GM13976 (cell line): ENCODE measurements at regions not wholly inside any gene's neighbourhood (a gene's known extent, or its start where the extent isn't known, plus 50 kb on each side); places are given as distances from the start of the nearest gene placed in this dataset.

Experiments used
- DNase-seq: peaks from one replicate; pipeline ENCODE4 v3.0.0; 2012; ENCODE audit warnings: low spot score
- in situ Hi-C: fragments of 300-500 bp; cut with MboI; formaldehyde crosslinking; loops from one replicate; pipeline ENCODE4 v1.12.0; 2022; ENCODE audit warnings: low sequenced_read_pairs, mixed read lengths, inconsistent platforms; ENCODE audit not compliant: unreplicated experiment
- TF ChIP-seq, protein P1 (sequence below): IDR thresholded peaks from 2 replicates; pipeline ENCODE4 v1.5.1; 2012; ENCODE audit warnings: borderline replicate concordance, mild to moderate bottlenecking; ENCODE audit not compliant: insufficient read depth; ENCODE audit errors: extremely low read depth, missing control alignments, control extremely low read depth

DNA sequence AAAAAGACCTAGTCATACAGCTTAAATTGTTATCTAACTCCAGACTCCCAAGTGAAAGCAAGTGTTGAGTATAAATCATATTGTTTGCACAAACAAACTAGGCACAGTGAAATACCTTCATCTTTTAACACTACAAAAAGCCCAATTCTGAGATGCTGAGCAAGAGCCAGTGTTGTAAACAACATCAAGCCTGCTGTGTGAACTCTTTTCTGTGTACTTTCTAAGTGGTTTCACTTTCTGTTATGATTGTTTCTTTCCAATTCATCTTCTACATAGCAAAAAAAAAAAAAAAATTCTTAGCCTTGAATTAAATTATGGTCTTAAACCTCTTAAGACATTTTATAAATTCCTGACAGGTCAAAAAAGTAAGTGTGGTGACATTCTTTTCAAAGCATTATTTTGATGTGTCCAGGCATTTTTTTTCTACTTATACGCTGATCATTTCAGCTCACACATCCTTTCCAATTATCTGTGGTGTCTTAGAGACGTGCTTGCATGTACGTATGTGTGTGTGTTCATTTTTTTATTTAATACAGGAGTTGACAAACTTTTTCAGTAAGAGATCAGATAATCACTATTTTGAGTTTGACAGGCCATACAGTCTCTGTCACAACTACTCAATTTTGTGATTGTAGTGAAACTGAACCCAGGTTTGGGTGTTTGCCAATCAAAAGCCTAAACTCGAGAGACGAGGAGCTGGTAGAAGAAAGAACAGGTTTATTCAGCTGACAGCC is 556.1 kb downstream of the CDH9 start:
- TF ChIP-seq, protein P1, sequence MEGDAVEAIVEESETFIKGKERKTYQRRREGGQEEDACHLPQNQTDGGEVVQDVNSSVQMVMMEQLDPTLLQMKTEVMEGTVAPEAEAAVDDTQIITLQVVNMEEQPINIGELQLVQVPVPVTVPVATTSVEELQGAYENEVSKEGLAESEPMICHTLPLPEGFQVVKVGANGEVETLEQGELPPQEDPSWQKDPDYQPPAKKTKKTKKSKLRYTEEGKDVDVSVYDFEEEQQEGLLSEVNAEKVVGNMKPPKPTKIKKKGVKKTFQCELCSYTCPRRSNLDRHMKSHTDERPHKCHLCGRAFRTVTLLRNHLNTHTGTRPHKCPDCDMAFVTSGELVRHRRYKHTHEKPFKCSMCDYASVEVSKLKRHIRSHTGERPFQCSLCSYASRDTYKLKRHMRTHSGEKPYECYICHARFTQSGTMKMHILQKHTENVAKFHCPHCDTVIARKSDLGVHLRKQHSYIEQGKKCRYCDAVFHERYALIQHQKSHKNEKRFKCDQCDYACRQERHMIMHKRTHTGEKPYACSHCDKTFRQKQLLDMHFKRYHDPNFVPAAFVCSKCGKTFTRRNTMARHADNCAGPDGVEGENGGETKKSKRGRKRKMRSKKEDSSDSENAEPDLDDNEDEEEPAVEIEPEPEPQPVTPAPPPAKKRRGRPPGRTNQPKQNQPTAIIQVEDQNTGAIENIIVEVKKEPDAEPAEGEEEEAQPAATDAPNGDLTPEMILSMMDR, result no peak
- DNase-seq, result no peak
- in situ Hi-C loops, result no loop called here

DNA sequence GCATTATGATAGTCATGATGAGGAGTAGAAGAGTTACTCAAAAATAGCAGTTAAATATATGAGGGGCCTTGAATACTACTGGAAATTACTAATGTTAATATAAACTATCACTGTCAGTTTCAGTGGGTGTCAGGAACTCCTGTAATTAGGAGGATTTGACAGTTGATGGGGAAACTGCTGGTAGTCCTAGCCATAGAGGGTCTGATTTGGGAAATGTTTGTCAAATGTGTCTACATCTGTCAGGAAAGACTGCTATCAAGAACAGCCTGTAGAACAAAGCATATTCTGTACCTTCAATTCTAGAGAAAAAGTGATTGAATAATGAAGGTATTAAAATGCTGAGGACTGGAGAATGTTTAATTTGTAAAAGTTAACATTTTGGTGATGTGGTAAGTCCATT is 567.9 kb downstream of the CDH9 start:
- DNase-seq, result no peak
- TF ChIP-seq, protein P1, result no peak
- in situ Hi-C loops, result no loop called here

DNA sequence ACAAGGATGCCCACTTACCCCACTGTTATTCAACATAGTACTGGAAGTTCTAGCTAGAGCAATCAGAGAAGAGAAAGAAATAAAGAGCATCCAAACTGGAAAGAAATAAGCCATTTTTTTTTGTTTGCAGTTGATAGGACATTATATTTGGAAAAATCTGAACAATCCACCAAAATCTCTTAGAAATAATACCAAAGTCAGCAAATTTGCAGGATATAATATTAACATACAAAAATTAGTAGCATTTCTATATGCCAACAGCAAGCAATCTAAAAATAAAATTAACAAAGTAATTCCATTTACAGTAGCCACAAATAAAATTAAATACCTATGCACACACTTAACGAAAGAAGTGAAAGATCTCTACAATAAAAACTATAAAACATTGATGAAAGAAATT is 599.3 kb downstream of the CDH9 start:
- TF ChIP-seq, protein P1, result no peak
- DNase-seq, result no peak
- in situ Hi-C loops, result no loop called here

DNA sequence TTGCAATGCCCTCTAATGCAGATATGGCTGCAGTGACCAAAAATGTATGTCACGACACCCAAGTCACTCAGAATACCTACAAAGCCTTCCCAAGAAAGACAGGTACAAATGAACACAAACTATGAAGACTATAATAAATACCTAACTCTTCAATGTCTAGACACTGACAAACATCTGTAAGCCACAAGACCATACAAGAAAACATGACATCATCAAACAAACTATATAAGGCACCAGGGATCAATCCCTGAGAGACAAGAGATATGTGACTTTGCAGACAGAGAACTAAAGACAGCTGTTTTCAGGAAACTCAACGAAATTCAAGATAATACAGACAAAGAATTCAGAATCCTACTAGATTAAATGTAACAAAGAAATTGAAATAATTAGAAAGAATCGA is 603.7 kb downstream of the CDH9 start:
- DNase-seq, result no peak
- in situ Hi-C loops, result no loop called here
- TF ChIP-seq, protein P1, result no peak

DNA sequence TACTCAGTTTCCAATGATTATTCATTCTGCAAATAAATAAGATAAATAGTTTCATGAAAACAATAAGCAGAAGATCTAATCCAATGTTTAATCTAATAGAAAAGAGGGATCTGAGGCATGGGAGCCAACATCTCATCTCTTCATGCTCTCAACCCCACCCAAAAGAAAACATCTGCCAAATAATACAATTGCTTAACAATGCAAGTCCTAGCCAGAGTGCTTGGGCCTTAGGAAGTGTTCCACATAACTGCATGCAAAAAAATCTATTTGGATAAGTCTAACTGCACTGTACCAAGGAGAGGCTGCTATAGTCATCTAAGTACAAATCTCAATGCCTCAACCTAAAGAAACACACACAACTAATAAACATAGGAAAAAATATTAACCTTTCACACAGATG is 606.0 kb downstream of the CDH9 start:
- in situ Hi-C loops, result no loop called here
- no peak for DNase-seq
- TF ChIP-seq, protein P1, result no peak

DNA sequence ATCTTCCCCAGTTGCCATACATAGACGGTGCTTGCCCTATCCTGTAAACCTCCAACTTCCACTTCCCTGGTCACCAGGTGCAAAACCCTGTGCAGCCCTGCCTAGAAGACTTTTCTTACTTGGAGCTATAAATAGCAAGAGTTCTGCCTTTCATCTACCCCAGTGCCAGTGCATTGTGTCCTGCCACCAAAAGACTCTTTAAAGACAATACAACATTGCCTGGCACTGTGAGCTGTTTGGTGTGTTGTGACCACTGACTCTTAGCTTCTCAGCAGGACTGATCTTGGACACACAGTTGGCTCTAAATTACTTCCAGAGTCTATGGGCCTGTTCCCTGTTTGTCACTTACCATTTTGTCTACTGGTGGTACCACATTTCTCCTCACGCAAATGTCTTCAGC is 608.1 kb downstream of the CDH9 start:
- in situ Hi-C loops, result no loop called here
- DNase-seq, result no peak
- TF ChIP-seq, protein P1, result no peak
